ENCODE measurements at regions not wholly inside any gene's neighbourhood (a gene's known extent, or its start where the extent isn't known, plus 50 kb on each side); places are given as distances from the start of the nearest gene placed in this dataset.
A peak's percentile ranks its signal among the peaks of the same experiment; 100 is the strongest.

DNA sequence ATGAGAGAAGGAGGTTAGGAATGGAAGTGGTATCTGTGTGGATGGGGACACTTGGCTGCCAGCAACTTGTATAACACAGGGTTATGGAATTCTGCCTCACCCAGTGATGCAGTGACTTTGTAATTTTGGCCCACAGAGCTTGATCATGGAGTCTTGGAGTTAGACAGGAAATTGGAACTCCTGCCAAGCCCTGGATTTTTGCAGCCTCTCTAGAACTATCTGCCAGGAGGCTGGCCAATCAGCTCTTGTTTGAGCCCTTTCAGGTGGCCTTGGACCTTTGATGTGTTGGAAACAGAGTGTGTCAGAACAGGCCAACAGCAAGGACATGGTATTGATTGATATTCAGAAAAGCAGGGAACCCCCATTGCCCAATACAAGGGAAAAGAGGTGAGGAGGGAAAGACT lies 157.7 kb upstream of the GGTLC1 start:
- Mint-ChIP-seq H3K9me3 (ENCODE audit: insufficient read depth) (no peaks in the 10 kb centered on the region), H3K4me3 (no peak overlapping the region), H3K4me1 (ENCODE audit: low read depth) (peaks cover 38% of the 10 kb centered on the region), H3K27ac (no peak overlapping the region), H3K27me3 (ENCODE audit: low read depth) (peaks cover 15% of the 10 kb centered on the region), H3K36me3 (ENCODE audit: low read depth) (no peaks in the 10 kb centered on the region)
- DNase-seq (no peak), ATAC-seq (no peak)
- CTCF ChIA-PET: interaction anchor here (1.5 to 3.6 kb wide), 3 partner anchors 14 to 45 kb away, joined by 3 to 10 read pairs (median 6); no protein-coding TSS in a partner anchor
- POLR2A ChIA-PET: no interaction called here

DNA sequence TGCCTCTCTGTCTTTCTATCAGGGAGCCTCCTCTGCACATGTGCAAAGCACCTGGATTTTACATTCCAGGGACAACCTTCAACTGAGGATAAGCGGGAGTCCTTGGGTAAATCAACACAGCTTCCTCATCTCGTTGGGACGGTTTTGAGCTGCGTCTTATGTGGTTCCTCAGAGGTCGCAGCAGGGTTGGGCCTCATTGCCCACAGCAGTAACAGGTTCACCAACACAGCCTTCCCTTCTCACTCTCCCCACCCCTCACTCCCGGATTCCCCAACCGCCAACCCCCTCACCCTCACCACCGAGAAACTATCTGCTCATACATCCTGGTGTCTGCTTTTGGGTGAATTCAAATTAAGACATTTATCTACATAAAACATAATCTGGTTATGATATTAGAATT lies 155.8 kb upstream of the GGTLC1 start:
- peaks cover 15% of the 10 kb centered on the region for H3K27me3 Mint-ChIP-seq (ENCODE audit: low read depth)
- no peak overlapping the region for H3K4me3 Mint-ChIP-seq
- ChIA-PET POLR2A (no interaction called here), CTCF (interaction anchor here (1.5 to 3.6 kb wide), 2 partner anchors 16 to 19 kb away, joined by 4 to 10 read pairs; no protein-coding TSS in a partner anchor)
- ATAC-seq (no peak), DNase-seq (peak; percentile 37)
- H3K9me3 Mint-ChIP-seq (ENCODE audit: insufficient read depth): no peaks in the 10 kb centered on the region
- no peak overlapping the region for H3K27ac Mint-ChIP-seq
- H3K4me1 Mint-ChIP-seq (ENCODE audit: low read depth): peaks cover 38% of the 10 kb centered on the region
- H3K36me3 Mint-ChIP-seq (ENCODE audit: low read depth): no peaks in the 10 kb centered on the region

DNA sequence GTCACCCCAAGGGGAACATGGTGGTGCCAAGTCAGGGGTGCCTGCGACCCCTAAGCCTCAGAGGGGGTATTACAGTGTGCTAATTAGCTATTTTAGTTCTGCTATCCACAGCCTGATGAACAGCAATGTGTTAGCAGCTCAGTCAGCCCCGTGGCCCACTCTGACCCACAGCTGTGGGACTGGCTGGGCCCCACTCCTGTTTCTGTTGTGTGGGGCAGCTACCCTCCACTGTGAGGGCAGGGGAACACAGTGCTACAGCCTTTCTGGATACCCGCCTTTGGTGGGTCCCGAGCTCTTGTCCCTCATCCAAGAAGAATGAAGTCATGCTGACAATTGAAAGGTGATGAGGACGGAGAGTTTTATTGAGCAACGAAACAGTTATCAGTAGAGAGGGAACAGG lies 152.5 kb upstream of the GGTLC1 start:
- Mint-ChIP-seq H3K4me1 (ENCODE audit: low read depth) (peaks cover 22% of the 10 kb centered on the region), H3K9me3 (ENCODE audit: insufficient read depth) (no peaks in the 10 kb centered on the region), H3K36me3 (ENCODE audit: low read depth) (no peaks in the 10 kb centered on the region), H3K27me3 (ENCODE audit: low read depth) (peaks cover 13% of the 10 kb centered on the region), H3K27ac (no peak overlapping the region), H3K4me3 (no peak overlapping the region)
- DNase-seq (no peak), ATAC-seq (no peak)
- POLR2A ChIA-PET: no interaction called here
- CTCF ChIA-PET: no interaction called here

DNA sequence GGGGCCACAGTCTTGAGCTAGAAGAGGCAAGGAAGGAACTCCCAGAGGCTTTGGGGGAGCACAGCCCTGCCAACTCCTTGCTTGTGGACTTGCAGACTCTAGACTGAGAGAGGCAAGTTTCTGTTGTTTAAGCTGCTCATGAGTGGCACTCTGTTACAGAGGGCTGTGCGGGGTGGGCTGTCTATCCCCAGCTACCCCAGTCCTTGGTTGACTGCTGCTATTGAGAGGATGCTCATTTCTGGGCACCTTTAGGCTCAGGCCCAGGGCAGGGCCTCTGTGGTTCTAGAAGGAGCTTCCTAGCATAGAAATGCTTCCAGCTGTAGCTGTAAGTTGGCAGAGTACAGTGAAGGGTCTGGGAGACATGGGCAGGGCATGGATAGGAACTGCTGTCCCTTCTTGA lies 151.3 kb upstream of the GGTLC1 start:
- Mint-ChIP-seq H3K9me3 (ENCODE audit: insufficient read depth) (no peaks in the 10 kb centered on the region), H3K27ac (no peak overlapping the region), H3K27me3 (ENCODE audit: low read depth) (peaks cover 11% of the 10 kb centered on the region), H3K4me3 (no peak overlapping the region), H3K36me3 (ENCODE audit: low read depth) (no peaks in the 10 kb centered on the region), H3K4me1 (ENCODE audit: low read depth) (peaks cover 13% of the 10 kb centered on the region)
- no peak for ATAC-seq
- ChIA-PET CTCF (no interaction called here), POLR2A (no interaction called here)
- no peak for DNase-seq

DNA sequence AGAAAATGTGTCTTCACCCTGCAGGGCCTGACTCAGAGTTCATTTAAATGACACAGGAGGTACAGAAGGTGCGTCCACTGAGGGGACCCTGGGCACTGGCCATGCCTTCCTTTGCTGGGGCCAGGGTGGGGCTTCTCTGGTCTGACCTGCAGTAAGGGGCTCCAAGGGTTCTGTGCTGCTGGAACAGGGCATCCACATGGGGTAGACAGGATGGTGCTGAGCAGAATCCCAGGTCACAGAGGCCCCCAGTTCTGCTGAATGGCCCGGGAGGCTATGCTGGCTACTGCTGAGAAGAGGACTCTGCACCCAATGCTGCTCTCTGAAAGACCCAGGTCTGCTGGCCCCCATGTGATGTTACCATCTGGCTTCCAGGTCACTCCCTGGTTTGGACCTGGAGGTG lies 150.4 kb upstream of the GGTLC1 start:
- H3K27ac Mint-ChIP-seq: no peak overlapping the region
- DNase-seq: no peak
- H3K36me3 Mint-ChIP-seq (ENCODE audit: low read depth): no peaks in the 10 kb centered on the region
- ATAC-seq: no peak
- no peak overlapping the region for H3K4me3 Mint-ChIP-seq
- H3K4me1 Mint-ChIP-seq (ENCODE audit: low read depth): peaks cover 4% of the 10 kb centered on the region
- peaks cover 11% of the 10 kb centered on the region for H3K27me3 Mint-ChIP-seq (ENCODE audit: low read depth)
- POLR2A ChIA-PET: no interaction called here
- CTCF ChIA-PET: no interaction called here
- H3K9me3 Mint-ChIP-seq (ENCODE audit: insufficient read depth): no peaks in the 10 kb centered on the region

DNA sequence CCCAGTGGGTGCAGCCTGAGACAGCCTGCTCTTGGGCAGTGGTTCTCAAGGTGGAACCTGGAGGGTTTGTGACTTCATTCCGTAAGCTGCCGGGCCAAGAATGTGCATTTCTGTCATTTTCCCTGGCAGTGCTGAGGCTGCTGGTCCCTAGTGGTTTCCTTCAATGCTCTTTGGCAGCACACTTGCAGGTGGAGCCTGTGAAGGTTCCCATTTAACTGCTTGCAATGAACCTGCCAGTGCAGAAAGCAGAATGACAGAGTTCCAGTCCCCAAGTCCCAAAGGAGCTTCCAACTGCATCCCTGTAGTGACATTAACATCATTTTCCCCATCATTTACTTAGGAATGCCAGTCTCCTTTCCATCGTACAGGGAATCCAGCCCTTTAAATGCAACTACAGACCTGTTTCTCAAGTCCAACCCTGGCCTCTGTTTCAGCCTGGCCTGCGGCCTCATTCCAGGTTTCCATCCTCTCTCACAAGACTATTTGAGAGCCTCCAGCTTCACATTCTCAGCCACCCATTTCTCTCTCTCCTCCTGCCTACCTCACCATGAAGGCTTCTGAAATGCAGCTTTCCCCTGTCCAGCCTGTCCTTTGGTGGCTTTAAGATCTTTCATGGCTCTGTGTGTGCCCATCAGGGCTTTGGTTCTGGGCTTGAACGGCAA lies 149.7 kb upstream of the GGTLC1 start:
- Mint-ChIP-seq H3K4me1 (ENCODE audit: low read depth) (peaks cover 3% of the 10 kb centered on the region), H3K9me3 (ENCODE audit: insufficient read depth) (no peaks in the 10 kb centered on the region), H3K27me3 (ENCODE audit: low read depth) (peaks cover 11% of the 10 kb centered on the region), H3K27ac (no peak overlapping the region), H3K36me3 (ENCODE audit: low read depth) (no peaks in the 10 kb centered on the region), H3K4me3 (no peak overlapping the region)
- ATAC-seq (no peak), DNase-seq (no peak)
- CTCF ChIA-PET: no interaction called here
- POLR2A ChIA-PET: no interaction called here

DNA sequence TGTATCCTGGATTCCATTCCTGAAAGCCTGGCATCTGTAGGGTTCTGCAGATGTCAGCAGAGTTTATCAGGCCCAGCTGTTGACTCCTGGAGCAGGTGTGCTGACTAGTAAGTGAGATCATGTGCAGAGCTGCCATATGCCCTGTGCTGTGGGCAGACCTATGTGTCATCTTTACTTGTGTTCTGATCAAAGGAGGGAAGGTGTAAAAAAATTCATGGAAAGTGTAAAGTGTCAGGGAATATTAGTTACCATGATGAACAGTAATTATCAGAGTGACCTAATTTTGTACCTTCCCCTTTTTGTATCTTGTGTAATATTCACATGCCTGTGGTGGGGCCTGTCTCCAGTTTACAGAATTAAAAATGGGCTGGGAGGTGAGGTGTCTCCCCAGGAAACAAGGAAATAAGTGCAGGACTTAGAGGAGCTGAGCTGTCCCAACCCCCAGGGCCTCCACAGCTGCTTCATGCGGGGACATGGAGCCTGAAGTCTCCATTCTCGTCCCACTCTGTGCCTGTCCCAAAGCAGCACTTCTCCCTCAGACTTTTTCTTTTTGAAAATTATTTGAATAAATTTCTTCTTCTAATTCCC lies 148.2 kb upstream of the GGTLC1 start:
- Mint-ChIP-seq H3K36me3 (ENCODE audit: low read depth) (no peaks in the 10 kb centered on the region), H3K9me3 (ENCODE audit: insufficient read depth) (no peaks in the 10 kb centered on the region), H3K4me3 (no peak overlapping the region), H3K27me3 (ENCODE audit: low read depth) (peaks cover 5% of the 10 kb centered on the region), H3K4me1 (ENCODE audit: low read depth) (peaks cover 5% of the 10 kb centered on the region), H3K27ac (no peak overlapping the region)
- CTCF ChIA-PET: no interaction called here
- ATAC-seq: no peak
- POLR2A ChIA-PET: no interaction called here
- no peak for DNase-seq

DNA sequence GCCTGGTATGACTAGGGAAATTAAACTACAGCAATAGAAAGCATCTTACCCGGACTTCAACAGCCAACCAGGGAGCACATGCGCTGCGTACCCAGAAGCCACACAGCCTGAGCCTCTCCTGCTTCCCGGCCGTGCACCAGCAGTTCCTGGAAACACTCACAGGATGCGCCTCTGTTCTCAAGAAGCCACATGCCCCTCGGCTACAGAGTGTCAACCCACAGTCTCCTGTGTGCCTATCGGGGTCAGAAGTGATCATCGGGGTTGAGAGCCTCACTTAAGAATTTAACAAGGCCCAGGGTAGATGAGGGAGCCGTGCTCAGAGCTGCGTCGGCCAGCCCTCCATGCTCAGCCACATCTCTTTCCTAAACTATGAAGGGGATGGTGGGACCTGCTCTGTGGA lies 147.2 kb upstream of the GGTLC1 start:
- no peak for DNase-seq
- ATAC-seq: no peak
- ChIA-PET POLR2A (no interaction called here), CTCF (no interaction called here)
- no peaks in the 10 kb centered on the region for H3K36me3 Mint-ChIP-seq (ENCODE audit: low read depth)
- no peak overlapping the region for H3K4me3 Mint-ChIP-seq
- H3K27me3 Mint-ChIP-seq (ENCODE audit: low read depth): peaks cover 3% of the 10 kb centered on the region
- H3K4me1 Mint-ChIP-seq (ENCODE audit: low read depth): peaks cover 9% of the 10 kb centered on the region
- no peak overlapping the region for H3K27ac Mint-ChIP-seq
- H3K9me3 Mint-ChIP-seq (ENCODE audit: insufficient read depth): no peaks in the 10 kb centered on the region

DNA sequence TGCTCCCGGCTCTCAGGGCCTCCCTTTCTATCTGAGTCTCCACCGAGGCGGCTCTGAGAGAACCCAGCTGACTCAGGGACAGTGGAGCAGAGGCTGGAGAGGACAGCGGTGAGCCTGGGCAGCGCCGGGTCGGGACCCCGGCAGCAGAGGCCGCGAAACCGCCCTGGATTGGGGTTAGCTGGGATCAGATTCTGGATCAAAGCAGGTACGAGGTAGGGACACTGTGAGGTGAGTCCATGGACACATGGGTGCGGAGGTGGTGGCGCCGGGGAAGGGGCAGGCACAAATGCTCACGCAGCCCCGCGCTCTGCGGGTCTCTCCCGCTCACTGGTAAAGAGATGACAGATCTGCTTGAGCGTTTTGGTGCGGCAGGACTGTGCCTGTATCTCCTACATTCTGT lies 146.4 kb upstream of the GGTLC1 start:
- ATAC-seq: no peak
- H3K27ac Mint-ChIP-seq: no peak overlapping the region
- H3K4me1 Mint-ChIP-seq (ENCODE audit: low read depth): peaks cover 9% of the 10 kb centered on the region
- no peak for DNase-seq
- ChIA-PET CTCF (no interaction called here), POLR2A (no interaction called here)
- peaks cover 9% of the 10 kb centered on the region for H3K27me3 Mint-ChIP-seq (ENCODE audit: low read depth)
- H3K36me3 Mint-ChIP-seq (ENCODE audit: low read depth): no peaks in the 10 kb centered on the region
- no peak overlapping the region for H3K4me3 Mint-ChIP-seq
- H3K9me3 Mint-ChIP-seq (ENCODE audit: insufficient read depth): no peaks in the 10 kb centered on the region

DNA sequence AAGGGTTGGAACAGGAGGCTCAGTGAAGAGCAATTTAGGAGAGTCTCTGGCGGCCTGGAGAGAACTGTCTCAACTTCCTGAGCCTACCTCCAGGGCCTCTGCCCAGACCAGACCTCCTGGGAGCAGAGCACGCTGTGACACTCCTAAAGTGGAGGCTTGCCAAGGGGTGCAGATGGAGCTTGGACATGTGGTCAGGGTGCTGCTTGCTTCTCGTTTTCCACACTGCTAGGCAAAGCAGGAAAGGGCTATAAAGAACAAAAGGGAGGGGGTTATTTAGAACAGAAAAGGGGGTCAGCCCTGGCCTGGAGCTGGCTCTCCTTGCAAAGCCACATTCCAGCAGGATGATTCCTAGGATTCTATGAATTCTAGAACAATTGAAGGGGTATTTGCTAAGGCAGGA lies 145.7 kb upstream of the GGTLC1 start:
- ATAC-seq (no peak), DNase-seq (no peak)
- Mint-ChIP-seq H3K9me3 (ENCODE audit: insufficient read depth) (no peaks in the 10 kb centered on the region), H3K4me3 (no peak overlapping the region), H3K4me1 (ENCODE audit: low read depth) (peaks cover 9% of the 10 kb centered on the region), H3K27ac (no peak overlapping the region), H3K27me3 (ENCODE audit: low read depth) (peaks cover 11% of the 10 kb centered on the region), H3K36me3 (ENCODE audit: low read depth) (no peaks in the 10 kb centered on the region)
- CTCF ChIA-PET: no interaction called here
- POLR2A ChIA-PET: no interaction called here

DNA sequence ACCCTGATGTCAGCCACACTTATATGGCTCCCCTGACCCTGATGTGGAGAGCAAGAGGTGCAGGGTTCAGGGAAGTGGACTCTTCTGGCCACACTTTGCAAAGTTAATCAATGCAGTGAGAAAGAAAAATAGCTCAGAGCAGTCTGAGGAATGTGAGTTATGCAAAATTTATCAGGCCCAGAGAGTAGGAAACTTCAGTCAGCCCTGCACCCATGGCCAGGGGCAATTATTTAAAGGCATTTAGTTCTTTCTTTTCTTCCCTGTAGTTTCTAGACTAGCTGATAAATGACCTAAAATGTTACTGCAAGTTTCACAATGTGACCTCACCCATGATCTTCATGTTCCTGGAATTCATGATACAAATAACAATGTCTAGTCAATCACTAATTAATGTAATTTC lies 143.7 kb upstream of the GGTLC1 start:
- Mint-ChIP-seq H3K4me1 (ENCODE audit: low read depth) (peaks cover 9% of the 10 kb centered on the region), H3K27me3 (ENCODE audit: low read depth) (peaks cover 17% of the 10 kb centered on the region), H3K27ac (no peak overlapping the region), H3K9me3 (ENCODE audit: insufficient read depth) (no peaks in the 10 kb centered on the region), H3K36me3 (ENCODE audit: low read depth) (no peaks in the 10 kb centered on the region), H3K4me3 (no peak overlapping the region)
- DNase-seq: no peak
- ATAC-seq: no peak
- POLR2A ChIA-PET: no interaction called here
- CTCF ChIA-PET: interaction anchor here (0.8 to 1.1 kb wide), 2 partner anchors 13 to 61 kb away, joined by 3 read pairs; no protein-coding TSS in a partner anchor

DNA sequence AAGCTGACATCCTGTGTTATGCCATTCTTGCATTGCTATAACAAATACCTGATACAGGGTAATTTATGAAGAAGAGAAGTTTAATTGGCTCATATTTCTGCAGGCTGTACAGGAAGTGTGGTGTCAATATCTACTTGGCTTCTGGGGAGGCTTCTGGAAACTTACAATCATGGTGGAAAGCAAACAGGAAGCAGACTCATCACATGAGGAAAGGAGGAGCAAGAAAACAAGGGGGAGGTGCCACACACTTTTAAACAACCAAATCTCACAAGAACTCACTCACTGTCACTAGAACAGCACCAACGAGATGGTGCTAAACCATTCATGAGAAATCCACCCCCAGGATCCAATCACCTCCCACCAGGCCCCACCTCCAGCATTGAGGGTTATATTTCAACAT lies 143.1 kb upstream of the GGTLC1 start:
- DNase-seq (no peak), ATAC-seq (no peak)
- POLR2A ChIA-PET: no interaction called here
- CTCF ChIA-PET: interaction anchor here (0.8 to 1.1 kb wide), 2 partner anchors 14 to 60 kb away, joined by 3 read pairs; no protein-coding TSS in a partner anchor
- peak overlapping the region; percentile 17 for H3K27ac Mint-ChIP-seq
- no peak overlapping the region for H3K4me3 Mint-ChIP-seq
- peaks cover 9% of the 10 kb centered on the region for H3K4me1 Mint-ChIP-seq (ENCODE audit: low read depth)
- H3K36me3 Mint-ChIP-seq (ENCODE audit: low read depth): no peaks in the 10 kb centered on the region
- H3K27me3 Mint-ChIP-seq (ENCODE audit: low read depth): peaks cover 17% of the 10 kb centered on the region
- no peaks in the 10 kb centered on the region for H3K9me3 Mint-ChIP-seq (ENCODE audit: insufficient read depth)

DNA sequence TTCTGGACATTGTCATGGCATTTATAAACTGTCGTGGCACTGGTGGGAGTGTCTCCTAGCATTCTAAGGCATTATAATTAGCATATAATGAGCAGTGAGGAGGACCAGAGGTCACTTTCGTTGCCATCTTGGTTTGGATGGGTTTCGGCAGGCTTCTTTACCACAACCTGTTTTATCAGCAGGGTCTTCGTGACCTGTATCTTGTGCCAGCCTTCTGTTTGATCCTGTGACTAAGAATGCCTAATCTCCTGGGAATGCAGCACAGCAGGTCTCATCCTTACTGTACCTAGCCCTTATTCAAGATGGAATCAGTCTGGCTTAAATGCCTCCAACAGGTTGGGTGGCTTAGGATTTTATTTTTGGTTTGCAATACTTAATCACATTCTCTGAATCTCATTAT lies 142.7 kb upstream of the GGTLC1 start:
- DNase-seq (no peak), ATAC-seq (no peak)
- Mint-ChIP-seq H3K4me3 (no peak overlapping the region), H3K27ac (no peak overlapping the region), H3K4me1 (ENCODE audit: low read depth) (peaks cover 9% of the 10 kb centered on the region), H3K36me3 (ENCODE audit: low read depth) (no peaks in the 10 kb centered on the region), H3K27me3 (ENCODE audit: low read depth) (peaks cover 17% of the 10 kb centered on the region), H3K9me3 (ENCODE audit: insufficient read depth) (no peaks in the 10 kb centered on the region)
- ChIA-PET POLR2A (no interaction called here), CTCF (no interaction called here)

Measured in activated CD8-positive, alpha-beta T cell treated with anti-CD3 and anti-CD28 coated beads, Interleukin-2, amount 10 ng/mL, durations not matched to agents 7 days and 5 days (primary cell).